ENCODE measurements at regions not wholly inside any gene's neighbourhood (a gene's known extent, or its start where the extent isn't known, plus 50 kb on each side); places are given as distances from the start of the nearest gene placed in this dataset.

GRCh38 chr9:107647611-107648010 is 158.0 kb upstream of the KLF4 start:
- no peak for TF ChIP-seq POLR2A (IDR thresholded peaks at IDR 0.05)
- TF ChIP-seq CTCF (IDR thresholded peaks at IDR 0.05), result no peak

Data from transverse colon (tissue), 3 donors.